GM12864 (cell line): ENCODE measurements at regions not wholly inside any gene's neighbourhood (a gene's known extent, or its start where the extent isn't known, plus 50 kb on each side); places are given as distances from the start of the nearest gene placed in this dataset.

Experiments
- DNase-seq: peaks from one replicate; pipeline ENCODE4 v3.0.0-alpha.2; 2011; ENCODE audit warnings: low read depth
- H3K4me3 ChIP-seq: 2 replicates; pipeline ENCODE4 v1.5.1; 2011; ENCODE audit warnings: mild to moderate bottlenecking, low read depth, low read length, control low read depth
- CTCF ChIP-seq: IDR thresholded peaks from 2 replicates; pipeline ENCODE4 v1.5.1; 2011; ENCODE audit warnings: low read depth, mild to moderate bottlenecking, moderate library complexity, low read length, control low read depth, inconsistent platforms; ENCODE audit errors: missing control alignments

DNA sequence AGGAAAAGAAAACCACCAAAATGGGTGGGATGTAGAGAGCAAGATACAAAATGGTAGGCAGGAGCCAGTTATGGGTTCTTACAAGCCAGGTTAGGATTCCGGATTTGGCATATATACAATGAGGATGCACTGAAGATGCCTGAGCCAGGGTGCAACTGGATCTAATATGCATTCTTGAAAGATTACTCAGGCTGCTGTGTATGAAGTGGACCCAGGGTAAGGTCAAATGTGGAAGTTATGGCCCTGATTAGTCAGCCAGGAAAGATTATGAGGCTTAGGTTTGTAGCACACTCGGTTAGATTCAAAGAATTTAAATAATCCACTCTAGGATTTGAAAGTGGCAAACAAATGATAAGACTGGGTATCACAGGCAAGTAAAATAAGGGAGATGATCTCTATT is 1750.7 kb upstream of the FLRT2 start:
- DNase-seq = no peak
- no peak overlapping the region for H3K4me3 ChIP-seq
- no peak for TF ChIP-seq CTCF

- no peak for TF ChIP-seq CTCF
- no peak overlapping the region for H3K4me3 ChIP-seq
- DNase-seq = no peak
These were observed 1749.6 kb upstream of the FLRT2 start for GRCh38 chr14:83780321-83780720.

DNA sequence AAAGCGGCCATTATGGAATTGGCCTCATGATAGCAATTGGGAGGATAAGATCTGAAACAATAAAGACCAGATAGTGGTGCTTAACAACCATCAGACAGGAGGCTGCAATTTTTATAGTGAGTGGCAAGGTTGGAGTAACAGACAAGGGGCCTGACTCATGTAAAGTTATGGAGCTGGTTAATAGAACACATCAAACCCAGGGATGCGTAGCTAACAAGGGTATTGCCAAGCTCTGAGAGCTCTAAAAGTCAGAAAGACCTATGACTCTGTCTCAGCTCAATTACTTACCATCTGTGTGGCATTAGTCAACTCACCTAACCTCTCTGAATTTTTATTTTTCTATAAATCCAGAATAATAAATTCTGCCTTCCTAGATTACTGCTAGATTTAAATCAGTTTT is 1731.5 kb upstream of the FLRT2 start:
- TF ChIP-seq CTCF = no peak
- no peak for DNase-seq
- H3K4me3 ChIP-seq = no peak overlapping the region

- no peak for TF ChIP-seq CTCF
- no peak overlapping the region for H3K4me3 ChIP-seq
- no peak for DNase-seq
These were observed 1730.7 kb upstream of the FLRT2 start for GRCh38 chr14:83799233-83799632.

GRCh38 chr14:83814896-83815295 is 1715.0 kb upstream of the FLRT2 start:
- DNase-seq = no peak
- no peak for TF ChIP-seq CTCF
- no peak overlapping the region for H3K4me3 ChIP-seq

GRCh38 chr14:83816761-83817160 is 1713.2 kb upstream of the FLRT2 start:
- no peak for TF ChIP-seq CTCF
- H3K4me3 ChIP-seq = no peak overlapping the region
- DNase-seq = no peak

DNA sequence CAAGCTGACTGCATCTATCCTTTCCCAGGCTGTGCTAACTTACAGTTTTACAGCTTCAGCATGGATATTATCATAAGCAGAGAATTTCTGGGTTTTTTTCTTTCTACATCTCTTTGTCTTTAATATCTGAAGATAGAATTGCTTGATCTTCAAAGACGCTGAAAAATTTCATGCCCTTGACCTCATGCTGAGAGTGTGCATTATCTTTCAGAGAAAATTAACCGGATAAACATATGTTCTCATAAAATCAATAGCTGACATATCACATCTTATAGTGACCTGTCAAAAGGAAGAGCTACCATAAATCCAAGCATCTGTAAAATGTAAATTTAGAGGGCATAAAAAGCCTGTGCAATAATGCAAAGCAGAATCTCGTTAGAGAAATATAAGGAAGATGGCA is 1704.1 kb upstream of the FLRT2 start:
- no peak for DNase-seq
- TF ChIP-seq CTCF = no peak
- no peak overlapping the region for H3K4me3 ChIP-seq
